ENCODE measurements at regions not wholly inside any gene's neighbourhood (a gene's known extent, or its start where the extent isn't known, plus 50 kb on each side); places are given as distances from the start of the nearest gene placed in this dataset.

GRCh38 chr6:71420693-71421328, 132.2 kb downstream of the OGFRL1 start:
- DNase-seq (ENCODE audit: low spot score) (no peak), FAIRE-seq (no peak)

GRCh38 chr6:71421611-71422010, 133.0 kb downstream of the OGFRL1 start:
- DNase-seq (ENCODE audit: low spot score) (no peak), FAIRE-seq (no peak)

- no peak for FAIRE-seq
- no peak for DNase-seq (ENCODE audit: low spot score)
These were observed 141.4 kb downstream of the OGFRL1 start for GRCh38 chr6:71430018-71430417.

DNA sequence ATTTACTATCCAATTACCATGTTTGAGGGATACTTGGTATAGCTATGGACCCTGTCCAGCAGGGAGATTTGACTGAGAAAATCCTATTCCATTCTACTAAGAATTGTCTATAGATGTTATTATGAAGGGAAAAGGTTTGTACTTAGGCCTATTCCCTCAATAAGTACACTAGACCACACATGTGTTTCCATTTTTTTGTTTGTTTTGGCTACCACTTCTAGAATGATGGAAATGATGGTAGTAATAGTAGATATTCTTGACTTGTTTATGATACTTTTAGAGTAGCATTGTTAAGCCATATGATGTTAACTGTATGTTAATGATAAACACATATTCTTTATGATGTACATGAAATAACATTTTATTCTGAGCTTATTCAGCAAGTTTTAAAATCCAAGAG, 144.8 kb downstream of the OGFRL1 start:
- no peak for FAIRE-seq

GRCh38 chr6:71444222-71444621, 155.6 kb downstream of the OGFRL1 start:
- DNase-seq (ENCODE audit: low spot score) (peak; percentile 12), FAIRE-seq (no peak)

More for the DNA sequence above, 144.8 kb downstream of the OGFRL1 start:
- DNase-seq (ENCODE audit: low spot score), result no peak

DNA sequence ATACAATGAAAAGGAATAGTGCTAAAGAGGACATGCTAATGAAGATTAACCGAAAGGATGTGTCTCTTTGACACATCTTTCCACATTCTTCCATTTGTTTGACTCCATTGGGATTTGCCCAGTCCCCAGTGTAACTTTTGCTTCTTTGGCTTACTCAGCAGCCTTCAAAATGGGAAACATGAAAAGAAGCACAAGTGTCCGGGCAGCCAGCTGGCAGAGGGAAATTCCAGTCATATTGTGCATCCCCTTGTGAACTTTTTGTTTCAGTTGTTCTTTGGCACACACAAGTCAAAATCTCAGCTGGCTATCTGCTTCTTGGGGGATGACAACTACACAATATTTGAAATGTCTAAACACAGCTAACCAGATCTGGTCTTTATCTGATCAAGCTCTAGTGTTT, 157.4 kb downstream of the OGFRL1 start:
- FAIRE-seq, result no peak
- no peak for DNase-seq (ENCODE audit: low spot score)

GRCh38 chr6:71446470-71446869, 157.9 kb downstream of the OGFRL1 start:
- DNase-seq (ENCODE audit: low spot score) (no peak), FAIRE-seq (no peak)

DNA sequence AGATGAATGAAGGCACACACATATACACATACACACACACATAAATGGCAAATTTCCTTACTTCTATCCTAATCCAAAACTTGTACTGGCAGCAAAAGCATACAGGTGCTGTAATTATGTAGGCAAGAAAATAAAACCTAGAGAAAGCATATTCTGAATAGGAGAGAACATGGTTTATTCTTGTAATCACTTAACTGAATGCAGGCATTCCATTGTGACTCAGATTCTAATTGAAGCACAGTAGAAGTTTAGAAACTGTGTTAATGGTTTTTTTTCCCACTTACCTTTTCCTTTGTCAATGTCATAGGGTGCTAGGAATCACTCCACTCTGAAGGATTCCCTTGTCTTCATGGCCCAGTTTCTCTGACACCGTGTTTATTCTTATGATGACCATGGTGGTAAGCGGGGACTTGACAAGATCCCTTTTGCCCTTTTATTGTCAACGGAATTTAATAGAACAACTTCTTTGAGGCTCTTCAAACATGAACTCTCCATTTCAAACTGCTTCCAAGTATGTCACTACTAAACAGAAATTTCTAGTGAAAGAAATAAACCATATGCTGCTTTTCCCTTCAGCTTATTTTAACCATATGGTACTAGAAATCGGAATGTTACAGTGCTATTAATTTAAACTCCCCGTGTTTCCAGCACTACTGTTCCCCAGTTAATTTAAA, 164.2 kb downstream of the OGFRL1 start:
- DNase-seq (ENCODE audit: low spot score) (no peak), FAIRE-seq (no peak)

DNA sequence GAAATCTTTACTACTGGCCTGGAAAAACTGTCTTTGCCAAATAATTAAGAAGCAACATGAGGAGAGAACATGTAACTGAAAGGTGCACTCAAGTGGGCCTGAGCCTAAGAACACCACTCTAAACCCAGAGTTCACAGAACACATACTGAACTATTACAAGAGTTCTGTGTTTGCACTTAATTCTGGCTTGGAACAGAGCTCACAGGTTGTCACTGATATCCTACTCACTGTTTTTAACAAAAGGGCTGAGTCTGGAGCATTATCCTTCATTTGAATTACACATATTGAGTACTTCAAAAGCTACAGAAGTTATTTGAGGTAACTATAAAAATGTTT, 164.7 kb downstream of the OGFRL1 start:
- FAIRE-seq, result no peak
- DNase-seq (ENCODE audit: low spot score), result no peak

DNA sequence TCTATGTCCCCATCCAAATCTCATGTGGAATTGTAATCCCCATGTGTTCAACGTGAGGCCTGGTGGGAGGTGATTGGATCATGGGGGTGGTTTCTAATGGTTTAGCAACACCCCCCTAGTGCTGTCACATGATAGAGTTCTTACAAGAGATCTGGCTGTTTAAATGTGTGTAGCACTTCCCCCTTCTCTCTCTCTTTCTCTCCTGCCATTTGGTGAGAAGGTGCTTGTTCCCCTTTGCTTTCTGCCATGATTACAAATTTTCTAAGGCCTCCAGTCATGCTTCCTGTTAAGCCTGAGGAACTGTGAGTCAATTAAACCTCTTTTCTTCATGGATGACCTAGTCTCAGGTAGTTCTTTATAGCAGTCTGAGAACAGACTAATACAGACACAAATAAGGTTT, 165.4 kb downstream of the OGFRL1 start:
- DNase-seq (ENCODE audit: low spot score), result no peak
- FAIRE-seq, result no peak

DNA sequence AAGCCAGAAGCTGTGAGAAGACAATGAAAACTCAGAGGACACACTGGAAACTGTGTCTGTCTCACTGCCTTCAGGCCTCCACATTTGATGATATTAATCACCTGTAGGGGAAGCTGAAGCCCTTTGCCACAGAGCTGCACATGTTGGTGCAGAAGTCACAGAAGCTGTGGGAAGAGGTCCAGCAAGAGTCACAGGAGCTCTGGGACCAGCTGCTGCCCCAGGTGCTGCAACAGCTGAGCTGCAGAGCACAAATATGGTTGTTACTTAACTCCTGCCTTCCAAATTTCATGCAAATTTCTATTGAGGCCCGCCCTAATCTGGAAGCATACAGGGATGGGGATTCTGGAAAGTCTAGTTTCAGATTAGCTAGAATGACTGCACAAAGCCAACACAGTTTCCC, 169.3 kb downstream of the OGFRL1 start:
- DNase-seq (ENCODE audit: low spot score) (no peak), FAIRE-seq (no peak)

DNA sequence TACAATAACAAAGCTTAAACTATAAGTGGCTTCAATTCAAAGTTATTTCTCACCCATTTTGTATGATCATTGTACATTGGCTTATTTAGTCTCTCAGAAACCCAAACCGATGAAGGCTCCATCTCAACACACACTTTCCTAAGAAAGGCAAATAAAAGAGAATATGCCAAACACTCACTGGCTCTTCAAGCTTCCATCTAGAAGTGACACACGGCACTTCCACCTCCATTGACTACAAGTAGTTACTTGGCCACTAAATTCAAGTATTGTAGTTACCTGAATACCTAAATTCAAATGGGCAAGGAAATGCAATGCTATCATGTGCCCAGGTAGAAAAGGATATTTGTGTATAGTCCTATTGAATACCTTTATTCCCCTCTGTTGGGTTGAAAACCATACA, 170.6 kb downstream of the OGFRL1 start:
- FAIRE-seq (no peak), DNase-seq (ENCODE audit: low spot score) (no peak)

- DNase-seq (ENCODE audit: low spot score) (no peak), FAIRE-seq (no peak)
These were observed 172.3 kb downstream of the OGFRL1 start for GRCh38 chr6:71460933-71461332.

- DNase-seq (ENCODE audit: low spot score) (no peak), FAIRE-seq (no peak)
These were observed 174.4 kb downstream of the OGFRL1 start for GRCh38 chr6:71463061-71463460.

GRCh38 chr6:71465096-71465495, 176.5 kb downstream of the OGFRL1 start:
- FAIRE-seq, result no peak
- no peak for DNase-seq (ENCODE audit: low spot score)

DNA sequence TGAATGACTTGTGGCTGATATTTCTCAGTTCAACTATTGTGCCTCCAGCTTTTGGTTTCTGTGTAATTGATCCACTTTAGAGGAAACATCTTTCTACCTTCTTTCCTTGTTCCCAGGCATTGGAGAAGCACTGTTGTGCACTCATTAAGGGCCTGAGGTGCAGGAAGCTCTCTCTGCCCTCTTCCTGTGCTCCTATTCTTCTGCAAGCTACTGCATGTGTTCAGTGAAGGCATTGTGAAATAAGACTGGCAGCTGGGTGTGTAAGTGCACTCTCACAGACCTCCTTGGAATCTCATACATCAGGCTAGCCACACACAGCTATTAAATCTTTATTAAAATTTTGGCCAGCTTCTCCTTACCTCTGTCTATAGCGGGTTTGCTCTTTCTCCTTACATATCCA, 177.8 kb downstream of the OGFRL1 start:
- FAIRE-seq, result no peak

DNA sequence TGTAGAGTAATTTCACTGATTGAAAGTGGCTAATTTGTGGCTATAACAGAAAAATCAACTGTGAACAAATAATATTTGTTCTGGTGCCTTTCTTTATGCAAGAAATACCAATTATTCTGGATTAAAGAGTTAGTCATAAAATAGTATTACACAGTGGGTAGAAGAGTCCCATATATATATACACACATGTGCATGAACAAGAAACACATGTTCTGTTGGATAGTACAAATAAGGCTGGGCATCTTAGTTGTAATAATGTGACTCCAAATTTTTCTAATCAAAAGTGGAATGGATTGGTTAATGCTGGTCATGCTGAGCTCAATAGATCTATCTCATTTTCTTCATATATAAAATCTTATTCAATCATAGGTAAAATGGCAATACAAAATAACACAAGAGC, 179.4 kb downstream of the OGFRL1 start:
- FAIRE-seq (no peak), DNase-seq (ENCODE audit: low spot score) (no peak)

More for the DNA sequence above, 177.8 kb downstream of the OGFRL1 start:
- no peak for DNase-seq (ENCODE audit: low spot score)

GRCh38 chr6:71468841-71469700, 180.5 kb downstream of the OGFRL1 start:
- peak; percentile 9 for FAIRE-seq
- DNase-seq (ENCODE audit: low spot score), result peak; percentile 68

DNA sequence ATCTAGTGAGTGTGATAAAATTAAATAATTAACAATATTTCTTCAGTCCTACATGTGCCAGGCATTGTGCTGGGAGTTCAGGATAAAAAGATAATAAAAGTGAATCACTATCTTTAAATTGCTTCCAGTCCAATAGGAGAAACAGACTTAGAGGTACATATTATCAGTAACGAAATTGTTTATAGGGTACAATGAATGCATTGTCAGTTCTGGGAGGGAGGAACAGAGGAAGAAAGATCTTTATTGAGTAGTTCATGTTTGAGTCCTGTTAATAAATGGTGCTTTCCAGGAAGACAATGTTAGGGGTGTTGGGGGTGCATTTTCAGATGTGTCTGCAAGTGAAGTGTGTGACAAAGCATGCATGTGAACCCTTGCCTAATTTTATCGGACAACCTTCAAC, 183.1 kb downstream of the OGFRL1 start:
- FAIRE-seq (no peak), DNase-seq (ENCODE audit: low spot score) (no peak)

GRCh38 chr6:71473926-71474325, 185.3 kb downstream of the OGFRL1 start:
- peak; percentile 56 for FAIRE-seq
- DNase-seq (ENCODE audit: low spot score), result peak; percentile 44

DNA sequence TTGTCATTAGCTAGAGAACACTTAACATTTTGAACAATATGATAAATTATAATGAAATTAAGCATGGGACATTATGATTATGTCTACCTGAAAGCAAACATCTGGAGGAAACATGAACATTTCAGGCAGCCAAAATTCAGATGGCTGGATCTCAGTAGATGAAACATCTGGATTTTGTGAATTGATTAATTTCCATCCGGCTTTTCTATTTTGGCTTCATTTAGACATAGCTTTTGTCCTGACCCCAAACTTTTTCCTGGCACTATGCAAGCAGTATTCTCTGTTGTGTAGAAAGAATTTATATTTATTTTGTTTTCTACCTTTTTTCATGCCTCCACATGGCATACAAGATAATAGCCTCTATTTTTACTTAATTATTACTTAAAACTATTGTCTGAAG, 186.3 kb downstream of the OGFRL1 start:
- DNase-seq (ENCODE audit: low spot score), result no peak
- FAIRE-seq, result no peak

GRCh38 chr6:71476371-71476770, 187.8 kb downstream of the OGFRL1 start:
- FAIRE-seq (no peak), DNase-seq (ENCODE audit: low spot score) (no peak)
